Mesenteric fat pad (tissue), 1 donor: ENCODE measurements at regions not wholly inside any gene's neighbourhood (a gene's known extent, or its start where the extent isn't known, plus 50 kb on each side); places are given as distances from the start of the nearest gene placed in this dataset.

Source experiments
- DNase-seq: peaks from one replicate; pipeline ENCODE4 v3.0.0-alpha.2; 2020; ENCODE audit warnings: low spot score
- donor health status: DM: yes; HTN: yes; CAD: no.

- no peak for DNase-seq
Observed at GRCh38 chr2:240238786-240239185, 98.3 kb upstream of the OTOS start.

GRCh38 chr2:240239325-240239724 lies 98.9 kb upstream of the OTOS start:
- no peak for DNase-seq

- DNase-seq = no peak
Observed at GRCh38 chr2:240240017-240240734, 99.7 kb upstream of the OTOS start.

- no peak for DNase-seq
Observed at GRCh38 chr2:240240781-240241180, 100.3 kb upstream of the OTOS start.

- DNase-seq = no peak
Observed at GRCh38 chr2:240241572-240241971, 101.1 kb upstream of the OTOS start.

- DNase-seq = peak; percentile 55
Observed at GRCh38 chr2:240243049-240243448, 102.6 kb upstream of the OTOS start.

- DNase-seq = no peak
Observed at GRCh38 chr2:240244543-240244942, 104.1 kb upstream of the OTOS start.

- DNase-seq = no peak
Observed at GRCh38 chr2:240245184-240245583, 104.7 kb upstream of the OTOS start.

GRCh38 chr2:240245706-240246105 lies 105.2 kb upstream of the OTOS start:
- DNase-seq = peak; percentile 89

GRCh38 chr2:240246173-240246820 lies 105.8 kb upstream of the OTOS start:
- DNase-seq = peak; percentile 81

- peak; percentile 49 for DNase-seq
Observed at GRCh38 chr2:240247241-240247867, 106.9 kb upstream of the OTOS start.

- peak; percentile 88 for DNase-seq
Observed at GRCh38 chr2:240247868-240248720, 107.6 kb upstream of the OTOS start.

GRCh38 chr2:240248721-240249422 lies 108.4 kb upstream of the OTOS start:
- DNase-seq = no peak

- peak; percentile 85 for DNase-seq
Observed at GRCh38 chr2:240249423-240250149, 109.1 kb upstream of the OTOS start.

GRCh38 chr2:240250150-240250984 lies 109.9 kb upstream of the OTOS start:
- DNase-seq = peak; percentile 71

GRCh38 chr2:240250985-240251847 lies 110.8 kb upstream of the OTOS start:
- DNase-seq = peak; percentile 94

- DNase-seq = no peak
Observed at GRCh38 chr2:240251848-240252190, 111.4 kb upstream of the OTOS start.

- DNase-seq = peak; percentile 89
Observed at GRCh38 chr2:240252191-240252871, 111.9 kb upstream of the OTOS start.
